ENCODE measurements at regions not wholly inside any gene's neighbourhood (a gene's known extent, or its start where the extent isn't known, plus 50 kb on each side); places are given as distances from the start of the nearest gene placed in this dataset.

- TF ChIP-seq CTCF (IDR thresholded peaks at IDR 0.05; ENCODE audit: low read depth, low read length, poor library complexity, severe bottlenecking) (no peak), EZH2phosphoT487 (IDR thresholded peaks at IDR 0.05; ENCODE audit: borderline replicate concordance, low read length) (no peak)
These were observed 285.2 kb downstream of the DMRTA1 start for GRCh38 chr9:22731786-22732185.

Measured in DOHH2 (cell line).